GM12878 (cell line): ENCODE measurements at regions not wholly inside any gene's neighbourhood (a gene's known extent, or its start where the extent isn't known, plus 50 kb on each side); places are given as distances from the start of the nearest gene placed in this dataset.

ENCODE experiments used
- ATAC-seq: fragments of 200-7000 bp; cut with Tn5 transposase; 3 replicates; pipeline ENCODE4 v1.9.1; 2020; ENCODE audit warnings: mild to moderate bottlenecking, moderate library complexity
- BruUV-seq: library from RNA; stranded (reverse); fragments of 400-500 nt; replicated peaks from 2 replicates; lab custom pipeline; 2021; lab: Mats Ljungman, UMichigan
- CTCF ChIA-PET: fragments of 300-600 bp; sonication (Branson Sonifier 250); formaldehyde crosslinking; extraction: SDS; loops from one replicate; lab custom pipeline; 2021; ENCODE audit warnings: inconsistent platforms; lab: Yijun Ruan, JAX
- POLR2A ChIA-PET: fragments of 350-600 bp; formaldehyde crosslinking; extraction: SDS; loops from one replicate; lab custom pipeline; 2021; ENCODE audit warnings: inconsistent platforms; lab: Charles Lee
- RAD21 ChIA-PET: fragments of 300-600 bp; sonication (Branson Sonifier 250); formaldehyde crosslinking; loops from one replicate; lab custom pipeline; 2023; ENCODE audit warnings: antibody characterized with exemption; ENCODE audit not compliant: unreplicated experiment; lab: Charles Lee
- SMC1A ChIA-PET: fragments of 300-600 bp; sonication (Branson Sonifier 250); formaldehyde crosslinking; loops from one replicate; lab custom pipeline; 2023; ENCODE audit not compliant: unreplicated experiment, uncharacterized antibody; lab: Charles Lee
- DNase-seq: peaks from one replicate; pipeline ENCODE4 v3.0.0-alpha.2; 2011; ENCODE audit warnings: low read depth, low spot score
- FAIRE-seq: peaks from 3 replicates; lab custom pipeline; 2011; peaks lifted over from hg19 to GRCh38; lab: Jason Lieb, UNC
- H2AFZ ChIP-seq: 2 replicates; pipeline ENCODE4 v1.6.0; 2011; ENCODE audit warnings: low read depth, low read length, control low read depth; ENCODE audit not compliant: control insufficient read depth
- H3K27ac ChIP-seq: 2 replicates; pipeline ENCODE4 v1.5.1; 2011; ENCODE audit warnings: control low read depth; ENCODE audit not compliant: control insufficient read depth, insufficient read depth
- H3K27me3 ChIP-seq, 2 experiments: replicated peaks in 1 of 2; 2 replicates each; pipeline versions ENCODE4 v1.6.0 to v1.6.1; 2011; ENCODE audit warnings: low read length in 1 of 2; ENCODE audit not compliant: control insufficient read depth in 2 of 2, insufficient read depth in 2 of 2
- H3K36me3 ChIP-seq, 2 experiments: 2 replicates each; pipeline ENCODE4 v1.5.1; 2011; ENCODE audit warnings: low read length in 1 of 2; ENCODE audit not compliant: control insufficient read depth in 2 of 2, insufficient read depth in 2 of 2
- H3K4me1 ChIP-seq: 2 replicates; pipeline ENCODE4 v1.6.1; 2011; ENCODE audit warnings: mild to moderate bottlenecking, low read length, moderate library complexity, mixed read lengths; ENCODE audit not compliant: control insufficient read depth, insufficient read depth
- H3K4me2 ChIP-seq: 2 replicates; pipeline ENCODE4 v1.6.0; 2011; ENCODE audit warnings: control low read depth; ENCODE audit not compliant: control insufficient read depth, insufficient read depth
- H3K4me3 ChIP-seq: fragments of 200-600 bp; sonication (generic); 2 replicates; pipeline ENCODE4 v1.5.1; 2016
- H3K79me2 ChIP-seq: 2 replicates; pipeline ENCODE4 v1.6.0; 2011; ENCODE audit warnings: low read length; ENCODE audit not compliant: control insufficient read depth, insufficient read depth
- H3K9ac ChIP-seq: 2 replicates; pipeline ENCODE4 v1.8.0; 2011; ENCODE audit warnings: low read length, control low read depth, mixed read lengths; ENCODE audit not compliant: control insufficient read depth, insufficient read depth
- H3K9me3 ChIP-seq: replicated peaks from 3 replicates; pipeline ENCODE4 v1.5.1; 2011; ENCODE audit warnings: mild to moderate bottlenecking, low read length; ENCODE audit not compliant: control insufficient read depth, insufficient read depth
- H4K20me1 ChIP-seq: 2 replicates; pipeline ENCODE4 v1.6.0; 2011; ENCODE audit not compliant: control insufficient read depth, insufficient read depth
- BMI1 ChIP-seq: fragments of 450-650 bp; IDR thresholded peaks from 2 replicates; pipeline ENCODE4 v1.6.1; 2016; ENCODE audit warnings: mild to moderate bottlenecking, moderate library complexity, borderline replicate concordance
- CTCF ChIP-seq, 3 experiments: IDR thresholded peaks in 2 of 3; conservative IDR thresholded peaks in 1 of 3; 2 replicates each; pipeline ENCODE4 v1.5.1; 2011; ENCODE audit warnings: low read depth in 3 of 3, low read length in 3 of 3, mild to moderate bottlenecking in 3 of 3, control low read depth in 2 of 3, moderate library complexity in 2 of 3, inconsistent platforms in 1 of 3, mixed read lengths in 1 of 3; ENCODE audit not compliant: control insufficient read depth in 2 of 3, insufficient read depth in 1 of 3; ENCODE audit errors: extremely low read depth in 1 of 3
- KLF5 ChIP-seq: fragments of 450-650 bp; IDR thresholded peaks from 2 replicates; pipeline ENCODE4 v1.6.1; 2014; ENCODE audit warnings: mild to moderate bottlenecking; ENCODE audit not compliant: partially characterized antibody
- NFIC ChIP-seq: IDR thresholded peaks from 2 replicates; pipeline ENCODE4 v1.6.1; 2012; ENCODE audit warnings: low read depth, mild to moderate bottlenecking, inconsistent platforms, low read length, moderate library complexity
- POLR2AphosphoS5 ChIP-seq: IDR thresholded peaks from 2 replicates; pipeline ENCODE4 v1.6.1; 2011; ENCODE audit warnings: mild to moderate bottlenecking, low read length, inconsistent platforms
- REST ChIP-seq: IDR thresholded peaks from 2 replicates; pipeline ENCODE4 v1.6.1; 2012; ENCODE audit warnings: mild to moderate bottlenecking, low read depth, low read length
- RUNX3 ChIP-seq: IDR thresholded peaks from 2 replicates; pipeline ENCODE4 v1.6.1; 2012; ENCODE audit warnings: low read length, inconsistent platforms
- WGBS: methylation state at CpG from one replicate; pipeline ENCODE4 v1.1.6; 2016; ENCODE audit warnings: low lambda C conversion rate; ENCODE audit not compliant: insufficient replicate concordance, insufficient coverage; ENCODE audit errors: missing lambda C conversion rate; 5-methylcytosine and 5-hydroxymethylcytosine counted together
- in situ Hi-C: fragments of 300-500 bp; cut with MboI; formaldehyde crosslinking; loops from 9 replicates; pipeline ENCODE4 v1.14.3; 2018; ENCODE audit warnings: mixed read lengths
- intact Hi-C: fragments of 100-400 bp; cut with micrococcal nuclease; formaldehyde crosslinking; loops from one replicate; pipeline ENCODE4 v1.14.2; 2022; ENCODE audit not compliant: unreplicated experiment

- Histone ChIP-seq H3K79me2 (no peaks in the 10 kb centered on the region), H3K4me2 (no peak overlapping the region), H3K4me1 (no peaks in the 10 kb centered on the region), H3K36me3 (no peaks in the 10 kb centered on the region), H2AFZ (no peak overlapping the region), H3K4me3 (no peak overlapping the region), H3K27ac (no peak overlapping the region), H3K9ac (no peak overlapping the region), H4K20me1 (no peaks in the 10 kb centered on the region), H3K9me3 (no peaks in the 10 kb centered on the region), H3K27me3 (no peaks in the 10 kb centered on the region)
- ATAC-seq (no peak), DNase-seq (no peak), FAIRE-seq (no peak)
- TF ChIP-seq RUNX3: no peak
- no peak for TF ChIP-seq POLR2AphosphoS5
- TF ChIP-seq BMI1: no peak
- intact Hi-C loops: no loop called here
- ChIA-PET SMC1A (no interaction called here), RAD21 (no interaction called here), CTCF (no interaction called here), POLR2A (no interaction called here)
- no TSS peak for BruUV-seq
- 5% methylated on average over 1 of the region's 1 CpG for WGBS
- in situ Hi-C loops: no loop called here
Measured at GRCh38 chr4:85061974-85062373, 95.5 kb upstream of the WDFY3 start.

- no TSS peak for BruUV-seq
- FAIRE-seq: no peak
- CTCF ChIA-PET: interaction anchor here (1.2 kb wide), 1 partner anchor 22 kb away, joined by 3 read pairs; no protein-coding TSS in a partner anchor
Measured at GRCh38 chr4:85062466-85062865, 96.0 kb upstream of the WDFY3 start.

More at GRCh38 chr4:85062466-85062865, 96.0 kb upstream of the WDFY3 start:
- ATAC-seq: no peak
- no peak overlapping the region for H3K4me2 ChIP-seq
- H3K79me2 ChIP-seq: no peaks in the 10 kb centered on the region
- H2AFZ ChIP-seq: no peak overlapping the region
- H3K4me1 ChIP-seq: no peaks in the 10 kb centered on the region
- ChIA-PET SMC1A (no interaction called here), RAD21 (no interaction called here), POLR2A (no interaction called here)
- no peak overlapping the region for H3K9ac ChIP-seq
- H3K36me3 ChIP-seq: no peaks in the 10 kb centered on the region
- intact Hi-C loops (no loop called here), in situ Hi-C loops (no loop called here)
- H3K27me3 ChIP-seq: no peaks in the 10 kb centered on the region
- H3K9me3 ChIP-seq: no peaks in the 10 kb centered on the region
- no peak overlapping the region for H3K4me3 ChIP-seq
- no peaks in the 10 kb centered on the region for H4K20me1 ChIP-seq
- no peak for DNase-seq
- TF ChIP-seq CTCF (IDR thresholded peaks at IDR 0.05 in 2 of 3, conservative IDR thresholded peaks at IDR 0.05 in 1 of 3; ENCODE audit: control insufficient read depth in 2 of 3, extremely low read depth in 1 of 3, insufficient read depth in 1 of 3, low read depth in 3 of 3, low read length in 3 of 3) (no peak), NFIC (no peak), REST (no peak), KLF5 (no peak)
- no peak overlapping the region for H3K27ac ChIP-seq
